DOHH2 (cell line): ENCODE measurements at regions not wholly inside any gene's neighbourhood (a gene's known extent, or its start where the extent isn't known, plus 50 kb on each side); places are given as distances from the start of the nearest gene placed in this dataset.

Experiments used
- H3F3A ChIP-seq: fragments of 200-600 bp; sonication (generic), shearing (Covaris generic); 2 replicates; pipeline ENCODE4 v1.6.0; 2016; ENCODE audit warnings: antibody characterized with exemption, mild to moderate bottlenecking; ENCODE audit not compliant: control insufficient read depth, insufficient read depth
- H3K27ac ChIP-seq: fragments of 200-600 bp; sonication (generic); 2 replicates; pipeline ENCODE4 v1.5.1; 2014; ENCODE audit warnings: low read depth, mild to moderate bottlenecking, low read length, moderate library complexity
- H3K27me3 ChIP-seq: fragments of 200-600 bp; sonication (generic); 2 replicates; pipeline ENCODE4 v1.6.1; 2014; ENCODE audit warnings: mild to moderate bottlenecking, low read length, mixed read lengths; ENCODE audit not compliant: control insufficient read depth
- H3K36me3 ChIP-seq: fragments of 200-600 bp; sonication (generic); 2 replicates; pipeline ENCODE4 v1.6.1; 2014; ENCODE audit warnings: mild to moderate bottlenecking, low read length, moderate library complexity, mixed read lengths; ENCODE audit not compliant: control insufficient read depth
- H3K4me1 ChIP-seq: fragments of 200-600 bp; sonication (generic); 2 replicates; pipeline ENCODE4 v1.6.1; 2014; ENCODE audit warnings: mild to moderate bottlenecking, low read length, mixed read lengths; ENCODE audit not compliant: control insufficient read depth
- H3K4me2 ChIP-seq: fragments of 200-600 bp; sonication (generic); 2 replicates; pipeline ENCODE4 v1.6.0; 2014; ENCODE audit warnings: mild to moderate bottlenecking, low read length, moderate library complexity
- H3K4me3 ChIP-seq: fragments of 200-600 bp; sonication (generic); 2 replicates; pipeline ENCODE4 v1.5.1; 2014; ENCODE audit warnings: mild to moderate bottlenecking, low read length, mixed read lengths
- H3K79me2 ChIP-seq: fragments of 200-600 bp; sonication (generic); 2 replicates; pipeline ENCODE4 v1.6.1; 2014; ENCODE audit warnings: mild to moderate bottlenecking, low read length, mixed read lengths; ENCODE audit not compliant: control insufficient read depth
- H3K9me2 ChIP-seq: fragments of 200-600 bp; sonication (generic); replicated peaks from 2 replicates; pipeline ENCODE4 v1.6.1; 2014; ENCODE audit warnings: mild to moderate bottlenecking, low read length, mixed read lengths; ENCODE audit not compliant: control insufficient read depth
- H3K9me3 ChIP-seq: fragments of 200-600 bp; sonication (generic); 2 replicates; pipeline ENCODE4 v1.6.1; 2014; ENCODE audit warnings: antibody characterized with exemption, low read length, mixed read lengths; ENCODE audit not compliant: control insufficient read depth, insufficient read depth
- H4K20me1 ChIP-seq: fragments of 200-600 bp; sonication (generic); 2 replicates; pipeline ENCODE4 v1.6.0; 2014; ENCODE audit warnings: low read depth, mild to moderate bottlenecking, antibody characterized with exemption, low read length, moderate library complexity; ENCODE audit not compliant: control insufficient read depth, insufficient read depth
- EZH2phosphoT487 ChIP-seq: fragments of 200-600 bp; sonication (generic); IDR thresholded peaks from 2 replicates; pipeline ENCODE4 v1.6.1; 2017; ENCODE audit warnings: borderline replicate concordance, mild to moderate bottlenecking, antibody characterized with exemption, low read length, moderate library complexity, mixed read lengths
- TF ChIP-seq, protein P1 (sequence below): fragments of 200-600 bp; sonication (generic); IDR thresholded peaks from one replicate; pipeline ENCODE4 v1.5.1; 2014; ENCODE audit warnings: antibody characterized with exemption, mild to moderate bottlenecking, low read depth, low read length; ENCODE audit not compliant: poor library complexity, severe bottlenecking

DNA sequence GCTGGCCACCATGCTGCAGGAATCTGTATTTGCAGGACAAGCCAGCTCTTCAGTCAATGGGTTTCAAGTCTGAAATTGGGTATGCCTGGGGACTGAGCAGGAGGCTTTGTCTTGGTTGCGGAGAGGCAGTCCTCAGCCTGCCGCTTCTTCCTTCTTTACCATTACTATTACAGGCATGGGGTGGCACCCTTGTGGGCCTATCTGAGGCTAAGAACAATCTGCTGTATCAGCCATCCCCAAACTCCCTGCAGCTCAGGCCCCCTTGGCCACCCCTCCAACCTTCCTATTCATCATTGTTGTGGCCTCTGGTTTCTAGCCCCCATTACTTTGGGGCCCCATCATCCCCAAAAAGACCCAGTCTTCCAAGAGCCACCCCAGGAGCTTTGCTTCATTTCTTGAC lies 289.2 kb upstream of the FOXQ1 start:
- H3K27ac ChIP-seq, result no peak overlapping the region
- H3F3A ChIP-seq, result no peaks in the 10 kb centered on the region
- H4K20me1 ChIP-seq, result no peaks in the 10 kb centered on the region
- no peak overlapping the region for H3K4me3 ChIP-seq
- no peak overlapping the region for H3K4me2 ChIP-seq
- no peaks in the 10 kb centered on the region for H3K9me2 ChIP-seq
- no peaks in the 10 kb centered on the region for H3K27me3 ChIP-seq
- TF ChIP-seq, protein P1, sequence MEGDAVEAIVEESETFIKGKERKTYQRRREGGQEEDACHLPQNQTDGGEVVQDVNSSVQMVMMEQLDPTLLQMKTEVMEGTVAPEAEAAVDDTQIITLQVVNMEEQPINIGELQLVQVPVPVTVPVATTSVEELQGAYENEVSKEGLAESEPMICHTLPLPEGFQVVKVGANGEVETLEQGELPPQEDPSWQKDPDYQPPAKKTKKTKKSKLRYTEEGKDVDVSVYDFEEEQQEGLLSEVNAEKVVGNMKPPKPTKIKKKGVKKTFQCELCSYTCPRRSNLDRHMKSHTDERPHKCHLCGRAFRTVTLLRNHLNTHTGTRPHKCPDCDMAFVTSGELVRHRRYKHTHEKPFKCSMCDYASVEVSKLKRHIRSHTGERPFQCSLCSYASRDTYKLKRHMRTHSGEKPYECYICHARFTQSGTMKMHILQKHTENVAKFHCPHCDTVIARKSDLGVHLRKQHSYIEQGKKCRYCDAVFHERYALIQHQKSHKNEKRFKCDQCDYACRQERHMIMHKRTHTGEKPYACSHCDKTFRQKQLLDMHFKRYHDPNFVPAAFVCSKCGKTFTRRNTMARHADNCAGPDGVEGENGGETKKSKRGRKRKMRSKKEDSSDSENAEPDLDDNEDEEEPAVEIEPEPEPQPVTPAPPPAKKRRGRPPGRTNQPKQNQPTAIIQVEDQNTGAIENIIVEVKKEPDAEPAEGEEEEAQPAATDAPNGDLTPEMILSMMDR, result no peak
- TF ChIP-seq EZH2phosphoT487, result no peak
- no peaks in the 10 kb centered on the region; the same call in 1 of the 2 replicates for H3K9me3 ChIP-seq
- no peaks in the 10 kb centered on the region for H3K79me2 ChIP-seq
- no peaks in the 10 kb centered on the region for H3K4me1 ChIP-seq
- no peaks in the 10 kb centered on the region for H3K36me3 ChIP-seq

DNA sequence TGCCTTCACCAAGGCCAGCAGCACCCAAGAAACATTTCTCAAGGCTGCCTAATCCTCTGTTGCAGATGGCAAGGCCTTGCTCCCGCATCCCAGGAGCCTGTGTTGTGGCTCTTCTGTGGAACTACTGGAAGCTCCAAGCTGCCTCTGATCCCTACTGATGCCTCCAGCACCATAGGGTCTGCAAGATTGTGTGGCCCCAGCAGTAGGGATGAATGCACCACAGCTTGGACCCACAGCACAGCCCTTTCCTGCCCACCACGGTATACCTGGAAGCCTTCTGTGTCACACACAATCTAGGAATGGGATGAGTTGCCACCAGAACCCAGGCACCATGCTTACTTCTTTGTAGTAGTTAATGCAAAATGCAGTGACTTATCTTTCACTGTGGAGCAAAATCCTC lies 291.1 kb upstream of the FOXQ1 start:
- Histone ChIP-seq H3K9me2 (no peaks in the 10 kb centered on the region), H3K4me1 (no peaks in the 10 kb centered on the region), H3F3A (no peaks in the 10 kb centered on the region), H3K27ac (no peak overlapping the region), H3K27me3 (no peaks in the 10 kb centered on the region), H4K20me1 (no peaks in the 10 kb centered on the region), H3K9me3 (no peaks in the 10 kb centered on the region; the same call in 1 of the 2 replicates), H3K79me2 (no peaks in the 10 kb centered on the region), H3K4me2 (no peak overlapping the region), H3K4me3 (no peak overlapping the region), H3K36me3 (no peaks in the 10 kb centered on the region)
- no peak for TF ChIP-seq EZH2phosphoT487
- TF ChIP-seq, protein P1, result no peak

DNA sequence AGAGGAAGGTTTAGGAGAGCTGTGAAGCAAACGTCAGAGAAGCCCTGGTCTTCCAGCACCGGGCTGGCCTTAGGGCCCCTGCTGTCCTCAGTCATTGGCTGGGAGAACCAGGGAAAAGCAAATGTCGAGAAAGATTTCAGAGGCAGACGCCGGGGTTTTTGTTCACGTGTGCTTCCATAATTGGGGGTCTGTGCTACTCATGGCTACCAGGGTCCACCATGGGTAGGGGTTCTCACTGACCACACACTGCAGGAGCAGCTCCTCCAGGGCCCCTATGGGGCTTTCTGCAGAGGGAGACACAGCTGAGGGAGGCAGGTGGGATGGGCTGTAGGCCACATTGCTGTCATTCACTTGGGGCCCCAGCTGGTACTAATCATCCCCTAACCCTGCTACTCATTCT lies 291.8 kb upstream of the FOXQ1 start:
- Histone ChIP-seq H3K4me2 (no peak overlapping the region), H3K4me3 (no peak overlapping the region), H3K9me3 (no peaks in the 10 kb centered on the region; the same call in 1 of the 2 replicates), H3F3A (no peaks in the 10 kb centered on the region), H3K27me3 (no peaks in the 10 kb centered on the region), H4K20me1 (no peaks in the 10 kb centered on the region), H3K9me2 (no peaks in the 10 kb centered on the region), H3K36me3 (no peaks in the 10 kb centered on the region), H3K79me2 (no peaks in the 10 kb centered on the region), H3K4me1 (no peaks in the 10 kb centered on the region), H3K27ac (no peak overlapping the region)
- TF ChIP-seq EZH2phosphoT487, result no peak
- TF ChIP-seq, protein P1, result no peak

DNA sequence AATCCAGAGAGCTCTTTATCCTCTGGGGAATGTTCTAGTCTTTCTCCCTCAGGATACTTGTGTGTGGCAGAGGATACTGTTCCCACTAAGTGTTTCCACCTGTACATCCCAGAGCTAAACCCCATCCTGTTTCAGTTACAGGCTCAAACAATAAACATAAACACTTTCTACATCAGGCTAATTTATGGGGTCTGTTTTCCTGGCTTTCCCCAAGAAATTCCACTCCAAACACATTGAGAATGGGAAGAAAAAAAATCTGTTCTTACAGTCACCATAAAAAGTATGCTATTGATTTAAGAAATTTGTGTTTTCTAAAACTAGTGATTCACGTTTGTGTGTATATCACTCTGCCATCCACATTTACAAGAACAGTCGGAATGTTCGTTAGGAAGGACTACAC lies 293.9 kb upstream of the FOXQ1 start:
- no peak overlapping the region for H3K27ac ChIP-seq
- H4K20me1 ChIP-seq, result no peaks in the 10 kb centered on the region
- no peak overlapping the region for H3K4me3 ChIP-seq
- no peak for TF ChIP-seq EZH2phosphoT487
- TF ChIP-seq, protein P1, result no peak
- no peaks in the 10 kb centered on the region; the same call in 1 of the 2 replicates for H3K9me3 ChIP-seq
- H3K9me2 ChIP-seq, result no peaks in the 10 kb centered on the region
- no peaks in the 10 kb centered on the region for H3F3A ChIP-seq
- H3K27me3 ChIP-seq, result no peaks in the 10 kb centered on the region
- H3K79me2 ChIP-seq, result no peaks in the 10 kb centered on the region
- H3K4me1 ChIP-seq, result no peaks in the 10 kb centered on the region
- no peaks in the 10 kb centered on the region for H3K36me3 ChIP-seq
- no peak overlapping the region for H3K4me2 ChIP-seq
